HL-60 (cell line): ENCODE measurements at regions not wholly inside any gene's neighbourhood (a gene's known extent, or its start where the extent isn't known, plus 50 kb on each side); places are given as distances from the start of the nearest gene placed in this dataset.

ENCODE experiments used
- DNase-seq, 2 experiments: peaks; one replicate each; pipeline ENCODE4 v3.0.0-alpha.2; 2010 to 2020; ENCODE audit warnings: low read depth in 1 of 2, low spot score in 1 of 2
- H3K27ac ChIP-seq: fragments of 250-450 bp; sonication (Bioruptor Pico); replicated peaks from 2 replicates; pipeline ENCODE4 v1.5.1; 2020; ENCODE audit warnings: mild to moderate bottlenecking, moderate library complexity
- H3K27me3 ChIP-seq: fragments of 250-450 bp; sonication (Bioruptor Pico); 2 replicates; pipeline ENCODE4 v1.5.1; 2021; ENCODE audit warnings: mild to moderate bottlenecking, moderate library complexity; ENCODE audit not compliant: insufficient read depth, poor library complexity, severe bottlenecking
- H3K4me3 ChIP-seq: replicated peaks from 2 replicates; pipeline ENCODE4 v1.5.1; 2011; ENCODE audit warnings: mild to moderate bottlenecking, control low read depth, low read length; ENCODE audit not compliant: insufficient read depth
- CTCF ChIP-seq: IDR thresholded peaks from one replicate; pipeline ENCODE4 v1.5.1; 2011; ENCODE audit warnings: low read length, control low read depth, inconsistent platforms; ENCODE audit not compliant: insufficient read depth
- GABPA ChIP-seq: IDR thresholded peaks from 2 replicates; pipeline ENCODE4 v1.6.1; 2012; ENCODE audit warnings: low read depth
- POLR2AphosphoS5 ChIP-seq: IDR thresholded peaks from 2 replicates; pipeline ENCODE4 v1.6.1; 2012; ENCODE audit warnings: low read depth
- REST ChIP-seq: IDR thresholded peaks from 2 replicates; pipeline ENCODE4 v1.6.1; 2012; ENCODE audit warnings: low read depth; ENCODE audit not compliant: insufficient replicate concordance
- SPI1 ChIP-seq: IDR thresholded peaks from 2 replicates; pipeline ENCODE4 v1.6.1; 2012; ENCODE audit warnings: low read depth, mild to moderate bottlenecking, borderline replicate concordance

- no peak for DNase-seq
- no peak for TF ChIP-seq SPI1
- no peak for TF ChIP-seq REST
- no peak for TF ChIP-seq GABPA
- no peak for TF ChIP-seq CTCF
- TF ChIP-seq POLR2AphosphoS5 = no peak
- no peaks in the 10 kb centered on the region for H3K27me3 ChIP-seq
- no peak overlapping the region for H3K27ac ChIP-seq
- no peak overlapping the region for H3K4me3 ChIP-seq
Measured at GRCh38 chr11:59012398-59013265, 73.3 kb downstream of the GLYATL1 start.

GRCh38 chr11:59025097-59025496 lies 61.0 kb upstream of the GLYATL1B start:
- no peaks in the 10 kb centered on the region for H3K27me3 ChIP-seq
- TF ChIP-seq POLR2AphosphoS5 = no peak
- no peak for TF ChIP-seq REST
- no peak for TF ChIP-seq SPI1
- TF ChIP-seq GABPA = no peak
- TF ChIP-seq CTCF = no peak
- no peak for DNase-seq
- H3K27ac ChIP-seq = no peak overlapping the region
- H3K4me3 ChIP-seq = no peak overlapping the region

- Histone ChIP-seq H3K27ac (no peak overlapping the region), H3K4me3 (no peak overlapping the region), H3K27me3 (no peaks in the 10 kb centered on the region)
- peak in 1 of 2 experiments; percentile 33 for DNase-seq
- TF ChIP-seq SPI1 = peak; percentile 94
- no peak for TF ChIP-seq GABPA
Measured at GRCh38 chr11:59028105-59028504, 58.0 kb upstream of the GLYATL1B start.

GRCh38 chr11:59029366-59029889 lies 56.7 kb upstream of the GLYATL1B start:
- Histone ChIP-seq H3K27me3 (no peaks in the 10 kb centered on the region), H3K27ac (no peak overlapping the region), H3K4me3 (no peak overlapping the region)
- TF ChIP-seq GABPA = no peak
- TF ChIP-seq REST = no peak
- no peak for TF ChIP-seq SPI1
- no peak for TF ChIP-seq POLR2AphosphoS5
- no peak for TF ChIP-seq CTCF
- DNase-seq = no peak
